Liver (tissue), 3 donors: ENCODE measurements at regions not wholly inside any gene's neighbourhood (a gene's known extent, or its start where the extent isn't known, plus 50 kb on each side); places are given as distances from the start of the nearest gene placed in this dataset.

ENCODE experiments used
- CTCF ChIP-seq: fragments of 150-350 bp; IDR thresholded peaks from 2 replicates; pipeline ENCODE4 v1.5.1; 2017; ENCODE audit warnings: improper control_type of control experiment, low read depth, low read length; ENCODE audit not compliant: missing input control
- RXRA ChIP-seq, 2 donors: IDR thresholded peaks; 2 replicates each; pipeline ENCODE4 v1.6.1; 2017 to 2018; ENCODE audit warnings: antibody characterized with exemption in 2 of 2, mild to moderate bottlenecking in 1 of 2
- donor health status: healthy.
- donor health status: healthy.

- no peak for TF ChIP-seq CTCF
- no peak for TF ChIP-seq RXRA (IDR thresholded peaks at IDR 0.05)
Observed at GRCh38 chr1:115153966-115154557, 64.8 kb upstream of the TSPAN2 start.
